ENCODE measurements at regions not wholly inside any gene's neighbourhood (a gene's known extent, or its start where the extent isn't known, plus 50 kb on each side); places are given as distances from the start of the nearest gene placed in this dataset.

GRCh38 chr2:824524-824923 is 126.1 kb upstream of the SNTG2 start:
- FAIRE-seq: no peak

DNA sequence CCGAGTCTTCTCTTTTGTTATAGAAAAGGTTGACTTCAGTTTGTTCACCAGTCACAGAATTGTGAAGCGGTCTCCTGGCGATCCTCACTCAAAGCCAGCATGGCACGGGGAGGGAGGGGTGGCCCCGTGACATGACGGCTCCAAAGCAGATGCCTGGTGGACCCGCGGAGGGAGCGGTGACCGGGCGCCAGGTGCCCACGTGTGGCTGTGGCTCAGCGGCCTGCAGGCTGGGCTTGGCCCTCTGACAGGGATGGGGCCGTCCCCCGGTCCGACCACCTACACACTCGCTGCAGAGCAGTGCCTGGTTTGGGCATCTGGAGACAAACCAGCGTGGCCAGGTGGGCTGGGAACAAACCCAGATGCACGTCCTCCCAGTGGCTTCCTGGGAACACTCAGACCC is 129.1 kb upstream of the SNTG2 start:
- no peak for FAIRE-seq

DNA sequence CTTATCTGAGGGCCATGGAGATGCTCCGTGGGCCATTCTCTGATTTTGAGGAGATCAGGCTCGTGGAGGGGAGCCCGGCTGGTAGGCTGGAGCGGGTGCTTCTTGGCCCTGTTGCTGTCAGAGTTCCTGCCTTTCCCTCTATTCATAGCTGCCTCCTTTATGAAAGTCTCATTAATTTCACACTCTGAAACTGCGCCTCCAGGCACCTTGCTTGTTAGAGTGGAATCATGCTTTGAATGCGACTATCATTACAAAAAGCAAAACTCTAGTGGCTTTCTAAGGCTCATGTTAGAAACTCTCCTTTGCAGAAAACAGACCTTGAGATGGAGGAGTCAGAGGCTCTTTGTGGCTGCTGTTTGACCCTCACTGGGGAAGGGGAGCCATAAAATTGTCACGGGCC is 131.0 kb upstream of the SNTG2 start:
- no peak for FAIRE-seq

GRCh38 chr2:819121-819520 is 131.5 kb upstream of the SNTG2 start:
- FAIRE-seq: no peak

- no peak for FAIRE-seq
Observed at GRCh38 chr2:817336-818015, 133.2 kb upstream of the SNTG2 start.

GRCh38 chr2:816278-816677 is 134.4 kb upstream of the SNTG2 start:
- FAIRE-seq: no peak

DNA sequence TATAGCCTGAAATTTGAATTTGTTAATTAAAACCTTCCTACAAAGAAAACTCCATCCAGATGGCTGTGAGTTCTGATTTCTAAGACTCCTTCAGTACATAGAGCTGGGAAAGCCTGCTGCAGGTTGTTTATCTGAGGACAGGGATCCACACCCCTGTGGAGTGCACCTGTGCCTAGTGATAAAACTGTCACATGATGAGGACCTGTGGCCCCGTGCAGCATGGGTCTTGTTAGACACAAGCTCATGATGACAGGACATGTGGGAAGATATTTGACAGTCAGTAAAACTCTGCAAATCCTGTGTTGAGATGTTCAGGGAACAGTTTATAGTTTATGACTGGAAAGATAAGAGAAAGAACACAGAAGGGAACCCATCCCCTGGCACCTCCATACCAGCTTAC is 133.2 kb upstream of the TMEM18 start:
- FAIRE-seq: no peak

- FAIRE-seq: no peak
Observed at GRCh38 chr2:807300-807699, 130.1 kb upstream of the TMEM18 start.

GRCh38 chr2:805664-806063 is 128.5 kb upstream of the TMEM18 start:
- FAIRE-seq: no peak

DNA sequence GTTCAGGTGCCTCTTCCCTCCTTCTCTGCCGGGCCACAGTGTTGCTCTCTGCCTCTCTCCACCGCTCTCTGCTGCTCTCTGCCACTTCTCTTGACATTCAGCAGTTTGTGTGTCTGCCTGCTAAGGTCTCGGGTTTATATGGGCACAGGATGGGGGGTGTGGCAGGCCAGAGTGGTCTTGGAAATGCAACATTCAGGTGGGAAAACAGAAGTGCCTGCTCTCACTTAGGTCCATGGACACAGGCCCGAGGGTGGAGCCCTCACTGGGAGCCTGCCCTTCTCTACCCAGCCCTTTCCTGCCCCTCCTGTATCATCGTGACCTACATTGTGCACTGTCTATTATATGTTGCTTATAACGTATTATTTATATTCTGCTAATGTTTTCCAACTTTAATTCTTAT is 120.8 kb upstream of the TMEM18 start:
- no peak for FAIRE-seq

GRCh38 chr2:797556-797955 is 120.3 kb upstream of the TMEM18 start:
- FAIRE-seq: no peak

DNA sequence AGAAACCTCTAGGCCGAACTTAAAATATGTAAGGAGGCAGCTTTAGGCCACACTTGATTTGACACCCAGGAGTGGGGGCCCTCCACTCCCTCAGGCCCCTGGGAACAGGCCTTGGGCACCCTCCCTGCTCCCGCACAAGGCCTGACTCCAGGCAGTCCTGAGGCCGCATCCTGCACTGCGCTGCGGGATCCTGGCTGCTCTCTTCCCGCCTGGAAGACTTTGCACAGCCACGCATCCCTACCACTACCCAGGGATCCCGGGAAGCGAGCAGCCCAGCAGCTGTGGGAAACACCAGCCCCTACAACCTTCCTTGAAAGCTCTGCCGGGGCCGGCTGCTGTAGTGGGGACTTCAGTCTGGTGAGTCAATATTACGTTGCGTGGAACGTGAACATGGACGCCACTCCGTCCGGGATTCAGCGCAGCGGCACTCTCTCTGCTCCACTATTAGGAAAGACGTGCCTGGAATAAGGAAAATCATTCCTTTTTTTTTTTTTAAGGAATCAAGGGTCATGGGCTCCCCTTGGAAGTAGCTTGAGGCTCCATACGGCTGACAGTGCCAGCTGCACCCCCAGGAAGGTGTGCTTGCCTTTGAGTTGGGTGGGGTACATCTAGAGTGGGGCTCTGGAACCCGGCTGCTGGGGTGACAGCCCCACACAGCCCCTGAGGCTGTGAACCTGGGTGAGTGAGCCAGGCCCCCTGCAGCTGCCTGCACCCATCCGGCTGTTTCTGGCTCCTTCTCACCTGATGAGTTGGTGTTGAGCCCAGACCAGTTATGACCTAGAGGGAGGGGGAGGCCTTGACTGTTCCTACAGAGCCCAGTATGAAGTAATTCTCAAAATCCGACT is 119.2 kb upstream of the TMEM18 start:
- FAIRE-seq: no peak

GRCh38 chr2:795531-796041 is 118.4 kb upstream of the TMEM18 start:
- FAIRE-seq: no peak

DNA sequence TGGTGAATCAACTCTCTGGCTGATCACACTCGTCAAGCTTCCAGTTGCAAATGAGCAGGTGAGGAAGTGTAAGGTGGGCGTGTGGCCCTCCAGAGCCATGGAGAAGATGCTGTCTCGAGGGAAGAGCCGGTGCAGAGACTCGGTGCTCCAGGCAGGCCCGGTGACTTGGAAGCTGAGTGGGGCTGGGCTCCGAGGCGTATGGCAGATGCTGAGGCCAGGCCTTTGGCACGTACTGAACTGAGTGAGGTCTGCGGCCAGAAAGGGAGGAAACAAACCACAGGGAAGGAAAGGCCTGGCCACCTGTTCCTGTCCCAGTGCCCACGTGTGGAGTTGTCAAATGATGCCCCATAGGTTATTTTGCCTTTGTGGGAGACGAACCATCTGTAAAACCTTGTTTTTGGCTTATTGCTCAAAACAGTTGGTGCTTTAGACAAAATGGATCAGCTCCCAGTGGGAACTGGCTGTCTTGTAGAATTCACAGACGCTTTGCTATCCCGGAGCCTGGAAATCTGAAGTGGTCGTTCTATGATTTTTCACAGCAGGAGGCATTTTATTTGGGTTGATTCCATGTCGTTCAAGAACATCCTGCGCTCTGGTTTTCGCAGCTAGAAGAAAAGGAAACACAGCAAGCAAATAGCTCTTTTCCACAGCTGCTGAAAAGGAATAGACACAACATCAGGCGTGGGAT is 117.5 kb upstream of the TMEM18 start:
- FAIRE-seq: no peak

DNA sequence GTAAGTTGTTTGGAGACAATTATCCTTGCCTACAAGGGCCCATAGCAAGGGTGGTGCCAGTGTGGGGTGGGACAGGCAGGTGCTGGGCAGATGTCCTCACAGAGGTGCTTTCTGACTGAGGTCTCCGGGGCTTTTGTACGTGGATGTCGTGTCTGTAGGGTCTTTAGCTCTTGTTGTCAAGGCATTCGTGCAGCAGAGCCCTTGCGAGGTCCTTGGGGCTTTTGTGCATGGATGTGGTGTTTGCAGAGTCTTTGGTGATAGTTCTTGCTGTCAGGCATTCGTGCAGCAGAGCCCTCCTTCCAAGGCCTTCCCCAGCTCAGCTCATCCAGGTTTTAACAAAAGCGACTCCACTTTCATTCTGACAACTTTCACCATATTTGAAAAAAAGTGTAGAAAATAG is 116.0 kb upstream of the TMEM18 start:
- FAIRE-seq: no peak

DNA sequence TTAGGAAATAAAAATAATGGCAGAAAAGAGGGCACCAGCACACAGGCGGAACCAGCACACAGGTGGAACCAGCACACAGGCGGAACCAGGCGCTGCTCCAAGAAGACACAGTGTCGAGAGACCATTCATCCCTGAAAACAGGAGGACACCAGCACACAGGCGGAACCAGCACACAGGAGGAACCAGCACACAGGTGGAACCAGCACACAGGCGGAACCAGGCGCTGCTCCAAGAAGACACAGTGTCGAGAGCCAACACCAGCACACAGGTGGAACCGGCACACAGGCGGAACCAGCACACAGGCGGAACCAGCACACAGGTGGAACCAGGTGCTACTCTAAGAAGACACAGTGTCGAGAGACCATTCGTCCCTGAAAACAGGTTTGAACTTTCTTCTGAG is 115.5 kb upstream of the TMEM18 start:
- no peak for FAIRE-seq

DNA sequence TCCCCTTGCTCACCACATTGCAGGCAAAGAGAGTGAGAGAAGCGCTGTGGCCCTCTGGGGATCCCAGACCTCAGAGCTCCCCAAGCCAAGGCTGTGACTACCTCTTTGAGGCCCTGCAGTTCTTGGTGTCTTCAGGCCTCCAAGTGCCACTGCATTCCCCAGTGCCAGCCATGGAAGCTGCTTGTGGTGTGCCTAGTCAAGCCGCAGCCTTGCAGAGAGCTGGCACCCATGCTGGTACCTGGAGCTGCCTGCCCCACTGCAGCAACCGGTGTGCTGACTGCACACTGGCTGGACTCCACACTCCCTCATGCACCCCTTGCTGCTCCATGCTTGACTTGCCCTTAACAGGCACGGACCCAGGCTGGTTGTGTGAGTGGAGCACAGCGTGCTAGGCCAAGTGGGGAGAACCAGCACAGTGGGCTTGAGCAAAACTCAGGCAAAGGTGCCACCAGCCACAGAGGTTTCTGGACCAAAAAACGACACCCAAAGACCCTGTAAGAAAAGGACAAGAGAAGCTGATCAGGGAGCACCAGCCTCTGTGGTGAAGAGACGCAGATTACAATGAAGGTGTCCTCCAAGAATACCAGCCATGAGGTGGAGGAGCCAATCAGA is 113.5 kb upstream of the TMEM18 start:
- FAIRE-seq: no peak

- no peak for FAIRE-seq
Observed at GRCh38 chr2:790081-790480, 112.9 kb upstream of the TMEM18 start.

GRCh38 chr2:789529-789928 is 112.3 kb upstream of the TMEM18 start:
- no peak for FAIRE-seq

DNA sequence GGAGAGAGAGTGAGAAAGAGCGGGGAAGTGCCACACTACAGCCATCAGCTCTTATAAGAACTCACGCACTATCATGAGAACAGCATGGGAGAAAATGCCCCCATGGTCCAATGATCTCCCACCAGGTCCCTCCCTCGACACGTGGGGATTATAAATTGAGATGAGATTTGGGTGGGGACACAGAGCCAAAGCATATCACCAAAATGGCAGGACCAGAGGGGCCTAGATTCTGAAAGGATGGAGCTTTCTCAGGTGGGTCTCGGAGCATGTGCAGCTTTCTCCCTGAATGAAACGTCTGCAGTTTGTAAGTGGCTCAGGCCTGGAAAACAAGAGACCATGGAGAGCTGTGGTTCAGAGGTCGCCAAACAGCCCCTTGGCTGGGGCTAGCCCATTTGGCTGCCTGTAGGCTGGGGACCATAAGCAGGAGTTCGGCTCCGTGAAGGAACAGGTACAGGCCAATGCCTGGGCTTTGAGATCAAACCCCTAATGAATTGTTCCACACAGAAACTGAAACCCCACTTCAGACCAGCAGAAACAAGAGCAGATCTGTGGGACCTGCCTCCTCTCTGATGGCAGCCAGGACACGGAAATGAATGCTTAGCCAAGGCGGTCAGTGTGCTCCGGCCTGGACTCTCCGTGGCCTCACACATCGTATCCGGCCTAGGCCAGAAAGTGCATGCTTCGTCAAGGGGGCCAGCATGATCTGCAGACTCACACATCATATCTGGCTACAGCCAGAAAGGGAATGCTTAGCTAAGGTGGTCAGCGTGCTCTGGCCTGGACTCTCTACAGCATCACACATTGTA is 111.2 kb upstream of the TMEM18 start:
- no peak for FAIRE-seq

DNA sequence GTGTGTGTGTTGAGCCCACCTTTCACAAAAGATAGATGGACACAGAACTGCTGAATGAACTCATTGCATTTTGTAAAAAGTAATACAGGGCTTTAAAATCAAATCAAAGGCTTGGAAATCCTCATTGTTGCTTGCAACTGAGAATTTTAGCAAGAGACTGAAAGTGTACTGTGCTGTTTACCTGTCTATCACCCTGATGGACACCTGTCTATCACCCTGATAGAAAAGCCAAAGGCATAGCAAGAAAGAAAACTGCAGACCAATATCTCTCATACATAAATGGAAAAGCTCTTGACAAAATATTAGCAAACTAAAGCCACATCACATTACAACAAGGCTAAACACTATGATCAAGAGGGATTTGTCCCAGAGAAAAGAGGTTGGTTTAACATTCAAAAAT is 107.5 kb upstream of the TMEM18 start:
- FAIRE-seq: no peak

- FAIRE-seq: no peak
Observed at GRCh38 chr2:780581-780980, 103.4 kb upstream of the TMEM18 start.

Data from TTC549 (cell line).